ENCODE measurements at regions not wholly inside any gene's neighbourhood (a gene's known extent, or its start where the extent isn't known, plus 50 kb on each side); places are given as distances from the start of the nearest gene placed in this dataset.
"Not testable (repeated sequence)": the region's sequence is repeated elsewhere in the genome, so short reads cannot be mapped to it uniquely, and the experiment has no call there.

DNA sequence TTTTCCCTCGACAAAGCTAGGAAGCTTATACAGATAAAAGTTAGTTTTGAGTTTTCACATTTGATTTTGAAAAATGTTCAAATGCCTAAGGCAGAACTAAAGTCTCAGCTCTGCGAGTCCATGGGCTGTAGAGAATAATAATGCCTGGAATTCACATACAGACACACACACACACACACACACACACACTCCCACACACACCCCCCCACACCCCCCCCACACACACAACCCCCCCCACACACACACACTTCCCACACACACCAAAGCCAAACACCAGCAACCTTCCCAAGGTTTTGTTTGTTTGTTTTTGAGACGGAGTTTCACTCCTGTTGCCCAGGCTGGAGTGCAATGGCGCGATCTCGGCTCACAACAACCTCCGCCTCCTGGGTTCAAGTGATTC, 62.8 kb upstream of the EIF5 start:
- H3K9me3 Mint-ChIP-seq = no peaks in the 10 kb centered on the region
- ATAC-seq = no peak
- H3K36me3 Mint-ChIP-seq = peaks cover 0 to 10% of the 10 kb centered on the region in 2 donors
- no peak for DNase-seq (ENCODE audit: low spot score in 2 of 2)
- H3K27ac Mint-ChIP-seq = no peak overlapping the region

DNA sequence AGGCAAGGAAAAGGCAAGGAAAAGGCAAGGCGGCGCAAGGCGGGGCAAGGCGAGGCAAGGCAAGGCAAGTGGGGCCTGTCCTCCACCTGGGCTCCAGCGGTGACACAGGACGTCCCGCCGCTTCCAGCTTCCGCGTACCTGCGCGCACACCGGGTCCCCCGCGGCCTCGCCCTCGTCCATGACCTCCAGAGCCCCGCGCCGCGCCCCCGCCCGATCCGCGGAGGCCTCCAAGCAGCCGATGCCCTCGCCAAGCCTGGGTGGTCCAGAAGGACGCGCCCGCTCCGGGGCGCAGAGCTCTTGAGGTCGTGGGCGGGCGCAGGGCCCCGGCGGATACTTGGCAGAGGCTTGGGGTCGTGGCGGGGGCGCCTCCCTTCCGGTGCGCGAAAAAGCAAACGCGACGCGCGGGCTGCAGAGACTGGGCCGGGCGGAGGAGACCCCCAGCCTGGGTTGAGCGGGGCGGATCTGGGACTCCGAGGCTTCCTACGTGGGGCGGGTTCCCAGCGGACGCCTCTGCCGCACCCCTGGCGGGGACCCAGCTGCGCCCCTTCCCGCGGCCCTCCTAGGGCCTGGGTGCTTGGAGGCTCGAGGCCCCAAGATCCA, 60.8 kb upstream of the EIF5 start:
- ATAC-seq (no peak), DNase-seq (ENCODE audit: low spot score in 2 of 2) (no peak)
- Mint-ChIP-seq H3K27ac (no peak overlapping the region), H3K36me3 (peaks cover 0 to 10% of the 10 kb centered on the region in 2 donors), H3K9me3 (no peaks in the 10 kb centered on the region)

DNA sequence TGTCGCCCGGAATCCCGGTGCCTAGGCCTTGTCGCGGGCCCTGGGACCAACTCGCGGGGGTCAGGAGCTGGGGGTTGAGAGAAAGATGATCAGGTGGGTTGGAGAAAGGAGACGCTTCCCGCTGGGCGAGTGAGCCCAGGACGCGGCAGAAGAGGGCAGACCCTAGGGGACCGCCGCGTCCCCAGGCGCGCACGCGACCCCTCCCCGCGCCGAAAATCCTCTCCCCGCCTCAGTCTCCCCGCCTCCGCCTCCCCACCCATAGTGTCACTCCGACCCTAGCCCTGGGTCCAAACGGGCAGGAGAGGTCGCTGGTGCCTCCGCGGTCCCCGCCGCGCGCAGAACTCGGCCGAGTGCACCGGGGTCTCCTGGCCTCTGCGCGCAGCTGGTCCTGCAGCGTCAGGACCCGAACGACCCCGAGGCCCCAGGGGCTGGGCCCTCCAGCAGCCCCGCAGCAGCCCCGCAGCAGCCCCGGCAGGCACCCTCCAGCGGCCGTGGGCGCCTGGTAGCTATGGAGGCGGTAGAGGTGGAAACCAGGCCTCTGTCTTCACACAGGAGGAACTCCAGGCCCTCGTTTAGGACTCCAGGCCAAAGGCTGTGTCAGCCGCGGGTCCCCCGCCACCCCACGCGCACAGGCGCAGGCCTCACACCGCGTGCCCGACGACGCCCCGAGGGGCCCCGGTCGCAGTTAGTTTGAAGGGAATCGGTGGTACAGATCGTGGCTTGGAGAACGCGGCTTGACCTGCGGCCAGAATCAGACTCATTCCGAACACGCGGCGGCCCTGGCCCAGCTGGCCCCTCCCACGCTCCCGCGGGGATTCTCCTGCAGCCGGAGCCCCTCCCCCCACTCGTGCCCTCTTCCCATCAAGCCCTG, 60.1 kb upstream of the EIF5 start:
- peaks cover 0 to 10% of the 10 kb centered on the region in 2 donors for H3K36me3 Mint-ChIP-seq
- no peak overlapping the region for H3K27ac Mint-ChIP-seq
- no peak for ATAC-seq
- no peak for DNase-seq (ENCODE audit: low spot score in 2 of 2)
- no peaks in the 10 kb centered on the region for H3K9me3 Mint-ChIP-seq

- H3K36me3 Mint-ChIP-seq = peaks cover 0 to 10% of the 10 kb centered on the region in 2 donors
- no peaks in the 10 kb centered on the region for H3K9me3 Mint-ChIP-seq
- no peak for DNase-seq (ENCODE audit: low spot score in 2 of 2)
- H3K27ac Mint-ChIP-seq = no peak overlapping the region
- ATAC-seq = no peak
These were observed 59.0 kb upstream of the EIF5 start for GRCh38 chr14:103275000-103275399.

- DNase-seq (ENCODE audit: low spot score in 2 of 2) (no peak), ATAC-seq (no peak)
- peaks cover 0 to 5% of the 10 kb centered on the region in 2 donors for H3K36me3 Mint-ChIP-seq
- no peaks in the 10 kb centered on the region for H3K9me3 Mint-ChIP-seq
- no peak overlapping the region for H3K27ac Mint-ChIP-seq
These were observed 56.1 kb upstream of the EIF5 start for GRCh38 chr14:103277931-103278330.

DNA sequence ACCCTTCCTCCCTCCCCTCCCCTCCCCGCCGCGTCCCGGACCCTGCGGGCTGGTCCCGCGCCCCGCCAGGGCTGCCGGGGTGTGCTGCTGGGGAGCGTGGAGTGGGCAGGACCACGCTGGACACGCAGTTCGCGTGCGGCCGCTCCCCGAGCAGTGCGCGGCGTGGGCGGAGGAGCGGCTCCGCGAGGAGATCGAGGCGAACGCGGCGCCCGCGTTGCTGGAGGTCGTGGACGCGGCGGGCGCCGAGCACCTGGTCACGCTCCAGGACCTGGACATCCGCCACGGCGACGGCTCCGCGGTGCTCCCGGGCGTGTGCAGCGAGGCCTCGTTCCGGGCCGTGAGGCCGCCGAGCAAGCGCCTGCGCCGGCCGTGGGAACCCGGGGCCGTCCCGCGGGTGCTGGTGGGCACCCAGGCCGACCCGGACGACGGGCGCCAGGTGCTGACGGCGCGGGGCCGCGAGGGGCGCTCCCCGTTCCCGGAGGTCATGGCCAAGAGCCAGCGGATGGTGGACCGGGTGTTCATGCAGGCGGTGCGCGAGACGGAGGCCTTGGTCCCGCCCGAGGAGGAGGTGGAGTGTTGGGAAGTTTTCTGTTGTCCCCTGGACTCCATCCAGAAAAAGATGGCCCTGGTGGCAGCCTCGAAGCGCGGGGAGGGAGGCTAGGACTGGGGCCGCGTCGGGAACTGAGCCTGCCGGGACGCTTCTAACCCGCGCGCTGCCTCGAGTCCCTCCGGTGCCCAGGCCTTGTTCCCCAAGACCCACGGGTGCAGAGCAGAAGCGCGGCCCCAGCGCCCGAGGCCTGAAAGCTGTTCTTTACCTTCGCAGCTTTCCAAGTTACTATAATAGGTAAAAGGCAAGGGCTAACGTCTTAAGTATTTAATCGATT, 54.7 kb upstream of the EIF5 start:
- peaks cover 0 to 5% of the 10 kb centered on the region in 2 donors for H3K36me3 Mint-ChIP-seq
- no peak overlapping the region for H3K27ac Mint-ChIP-seq
- ATAC-seq (peak in 1 of 2 donors; percentile 29), DNase-seq (ENCODE audit: low spot score in 2 of 2) (no peak)
- no peaks in the 10 kb centered on the region for H3K9me3 Mint-ChIP-seq

DNA sequence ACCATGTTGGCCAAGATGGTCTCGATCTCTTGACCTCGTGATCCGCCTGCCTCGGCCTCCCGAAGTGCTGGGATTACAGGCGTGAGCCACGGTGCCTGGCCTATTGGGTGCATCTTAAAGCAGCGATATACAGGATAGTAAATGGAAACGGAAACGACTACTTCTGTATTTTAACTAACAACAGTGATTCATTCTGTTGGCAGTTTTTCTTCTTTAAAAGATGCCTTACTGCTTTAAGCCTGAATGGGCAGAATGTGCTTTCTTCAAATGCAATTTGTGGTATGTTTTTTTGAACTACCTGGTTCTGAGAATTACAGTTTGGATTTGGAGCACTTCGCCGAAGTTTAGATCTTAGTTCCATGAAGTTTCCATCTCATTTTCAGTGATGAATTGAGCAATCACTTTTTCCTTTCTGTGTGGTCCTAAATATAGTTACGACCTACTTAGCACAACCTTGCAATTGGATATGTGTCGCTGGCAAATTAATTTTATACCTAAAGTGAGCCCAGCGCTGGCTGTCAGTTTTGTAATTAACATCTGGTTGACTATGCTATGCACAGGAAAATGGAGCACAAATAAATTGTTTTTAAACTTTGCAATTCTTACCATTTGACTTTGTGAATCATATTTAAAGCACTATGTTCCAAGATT, 53.6 kb upstream of the EIF5 start:
- ATAC-seq = peak in 1 of 2 donors; percentile 62
- Mint-ChIP-seq H3K9me3 (no peaks in the 10 kb centered on the region), H3K36me3 (peaks cover 0 to 5% of the 10 kb centered on the region in 2 donors), H3K27ac (no peak overlapping the region)
- no peak for DNase-seq (ENCODE audit: low spot score in 2 of 2)

GRCh38 chr14:103281496-103282231, 52.4 kb upstream of the EIF5 start:
- ATAC-seq (no peak), DNase-seq (ENCODE audit: low spot score in 2 of 2) (no peak)
- peaks cover 0 to 5% of the 10 kb centered on the region in 2 donors for H3K36me3 Mint-ChIP-seq
- no peak overlapping the region for H3K27ac Mint-ChIP-seq
- no peaks in the 10 kb centered on the region for H3K9me3 Mint-ChIP-seq

DNA sequence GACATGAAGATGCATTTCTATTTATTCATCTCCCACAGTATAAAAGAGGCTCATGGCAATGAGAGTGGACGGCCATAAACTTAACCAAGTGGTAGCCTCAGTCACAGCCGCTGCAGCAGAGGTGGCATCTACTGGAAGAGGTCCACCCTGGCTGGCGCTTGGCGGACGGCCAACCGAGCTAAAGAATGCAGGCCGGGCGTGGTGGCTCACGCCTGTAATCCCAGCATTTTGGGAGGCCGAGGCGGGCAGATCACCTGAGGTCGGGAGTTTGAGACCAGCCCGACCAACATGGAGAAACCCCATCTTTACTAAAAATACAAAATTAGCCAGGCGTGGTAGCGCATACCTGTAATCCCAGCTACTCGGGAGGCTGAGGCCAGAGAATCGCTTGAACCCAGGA, 51.7 kb upstream of the EIF5 start:
- DNase-seq (ENCODE audit: low spot score in 2 of 2); ATAC-seq; H3K9me3 Mint-ChIP-seq; H3K27ac Mint-ChIP-seq; H3K36me3 Mint-ChIP-seq: not testable (repeated sequence)

- H3K27ac Mint-ChIP-seq = no peak overlapping the region
- DNase-seq (ENCODE audit: low spot score in 2 of 2) (no peak), ATAC-seq (no peak)
- peaks cover 0 to 3% of the 10 kb centered on the region in 2 donors for H3K36me3 Mint-ChIP-seq
- H3K9me3 Mint-ChIP-seq = no peaks in the 10 kb centered on the region
These were observed 51.1 kb upstream of the EIF5 start for GRCh38 chr14:103282932-103283331.

- DNase-seq (ENCODE audit: low spot score in 2 of 2) = no peak
- H3K27ac Mint-ChIP-seq = no peak overlapping the region
- H3K36me3 Mint-ChIP-seq = no peaks in the 10 kb centered on the region
- no peak for ATAC-seq
- no peaks in the 10 kb centered on the region for H3K9me3 Mint-ChIP-seq
These were observed 50.1 kb upstream of the EIF5 start for GRCh38 chr14:103283916-103284315.
